HEK293 (cell line): ENCODE measurements at regions not wholly inside any gene's neighbourhood (a gene's known extent, or its start where the extent isn't known, plus 50 kb on each side); places are given as distances from the start of the nearest gene placed in this dataset.

Experiments
- CTCF ChIA-PET: fragments of 350-600 bp; formaldehyde crosslinking; extraction: SDS; loops from one replicate; lab custom pipeline; 2021; ENCODE audit warnings: antibody characterized with exemption; lab: Yijun Ruan, JAX
- POLR2A ChIA-PET: fragments of 300-600 bp; formaldehyde crosslinking; extraction: SDS; loops from one replicate; lab custom pipeline; 2020; ENCODE audit warnings: antibody characterized with exemption, inconsistent platforms; lab: Yijun Ruan, JAX
- H3K27ac ChIP-seq: fragments of 200-500 bp; sonication (Bioruptor generic); 2 replicates; pipeline ENCODE4 v1.5.1; 2014; ENCODE audit warnings: low read depth, low read length, control low read depth, inconsistent platforms; ENCODE audit errors: extremely low read depth
- H3K36me3 ChIP-seq, 2 experiments: fragments of 200-500 bp in 1 of 2; sonication (Bioruptor generic) in 1 of 2; 1 replicate in 1 of 2; 2 replicates in 1 of 2; pipeline ENCODE4 v1.5.1; 2014 to 2017; ENCODE audit warnings: inconsistent platforms in 2 of 2, low read length in 2 of 2; ENCODE audit not compliant: control insufficient read depth in 2 of 2, insufficient read depth in 1 of 2
- H3K4me1 ChIP-seq: fragments of 200-500 bp; sonication (Bioruptor generic); 2 replicates; pipeline ENCODE4 v1.5.1; 2014; ENCODE audit warnings: mild to moderate bottlenecking, low read length, inconsistent platforms; ENCODE audit not compliant: control insufficient read depth, insufficient read depth
- H3K4me3 ChIP-seq: 2 replicates; pipeline ENCODE4 v1.5.1; 2011; ENCODE audit warnings: low read depth, mild to moderate bottlenecking, control low read depth, low read length, moderate library complexity
- H3K9me3 ChIP-seq: fragments of 200-500 bp; sonication (Bioruptor generic); 2 replicates; pipeline ENCODE4 v1.5.1; 2014; ENCODE audit warnings: low read depth, low read length, inconsistent platforms; ENCODE audit not compliant: control insufficient read depth, insufficient read depth
- ATF2 ChIP-seq: fragments of 450-650 bp; formaldehyde crosslinking; IDR thresholded peaks from 2 replicates; pipeline ENCODE4 v1.5.1; 2016; ENCODE audit warnings: missing biosample characterization, missing genetic modification characterization, low read depth
- EGR2 ChIP-seq: fragments of 450-650 bp; formaldehyde crosslinking; IDR thresholded peaks from 2 replicates; pipeline ENCODE4 v1.5.1; 2016; ENCODE audit warnings: low read depth, missing biosample characterization, missing genetic modification characterization
- GFI1B ChIP-seq: fragments of 450-650 bp; formaldehyde crosslinking; IDR thresholded peaks from 2 replicates; pipeline ENCODE4 v1.5.1; 2016; ENCODE audit warnings: missing biosample characterization, missing genetic modification characterization
- MYNN ChIP-seq: fragments of 450-650 bp; formaldehyde crosslinking; IDR thresholded peaks from 2 replicates; pipeline ENCODE4 v1.5.1; 2016; ENCODE audit warnings: missing biosample characterization, missing genetic modification characterization, borderline replicate concordance
- PRDM10 ChIP-seq: fragments of 450-650 bp; formaldehyde crosslinking; IDR thresholded peaks from 2 replicates; pipeline ENCODE4 v1.5.1; 2016; ENCODE audit warnings: missing biosample characterization, missing genetic modification characterization
- PRDM4 ChIP-seq: fragments of 450-650 bp; formaldehyde crosslinking; IDR thresholded peaks from 2 replicates; pipeline ENCODE4 v1.5.1; 2017; ENCODE audit warnings: missing biosample characterization, missing genetic modification characterization
- ZNF140 ChIP-seq: fragments of 450-650 bp; formaldehyde crosslinking; IDR thresholded peaks from 2 replicates; pipeline ENCODE4 v1.5.1; 2016; ENCODE audit warnings: missing biosample characterization, missing genetic modification characterization
- ZNF2 ChIP-seq: fragments of 450-650 bp; formaldehyde crosslinking; IDR thresholded peaks from 2 replicates; pipeline ENCODE4 v1.5.1; 2016; ENCODE audit warnings: missing biosample characterization, missing genetic modification characterization
- ZNF23 ChIP-seq: fragments of 450-650 bp; formaldehyde crosslinking; IDR thresholded peaks from 2 replicates; pipeline ENCODE4 v1.5.1; 2016; ENCODE audit warnings: missing biosample characterization, missing genetic modification characterization, borderline replicate concordance
- ZNF335 ChIP-seq: fragments of 450-650 bp; formaldehyde crosslinking; conservative IDR thresholded peaks from 2 replicates; pipeline ENCODE4 v1.5.1; 2016; ENCODE audit warnings: missing biosample characterization, missing genetic modification characterization
- ZNF488 ChIP-seq: fragments of 450-650 bp; formaldehyde crosslinking; IDR thresholded peaks from 2 replicates; pipeline ENCODE4 v1.5.1; 2016; ENCODE audit warnings: missing biosample characterization, missing genetic modification characterization
- ZNF518A ChIP-seq: fragments of 450-650 bp; formaldehyde crosslinking; conservative IDR thresholded peaks from 2 replicates; pipeline ENCODE4 v1.5.1; 2016; ENCODE audit warnings: low read depth, missing biosample characterization, missing genetic modification characterization
- ZNF704 ChIP-seq: fragments of 450-650 bp; formaldehyde crosslinking; IDR thresholded peaks from 2 replicates; pipeline ENCODE4 v1.5.1; 2016; ENCODE audit warnings: missing biosample characterization, missing genetic modification characterization
- ZNF76 ChIP-seq: fragments of 450-650 bp; formaldehyde crosslinking; IDR thresholded peaks from 2 replicates; pipeline ENCODE4; 2016; ENCODE audit warnings: low read depth, missing biosample characterization, missing genetic modification characterization, borderline replicate concordance
- ZXDB ChIP-seq: fragments of 450-650 bp; formaldehyde crosslinking; IDR thresholded peaks from 2 replicates; pipeline ENCODE4 v1.5.1; 2016; ENCODE audit warnings: missing biosample characterization, missing genetic modification characterization
- TF ChIP-seq, protein P1 (sequence below): fragments of 450-650 bp; formaldehyde crosslinking; IDR thresholded peaks from 2 replicates; pipeline ENCODE4 v1.5.1; 2016; ENCODE audit warnings: missing biosample characterization, missing genetic modification characterization
- TF ChIP-seq, protein P2 (sequence below): IDR thresholded peaks from 2 replicates; pipeline ENCODE4 v1.6.1; 2011; ENCODE audit warnings: mild to moderate bottlenecking, low read depth, low read length, borderline replicate concordance

GRCh38 chr1:68675336-68675735 is 178.5 kb upstream of the DEPDC1 start (continued):
- TF ChIP-seq ZNF488 (tag by site-specific recombination) (no peak), MYNN (tag by site-specific recombination) (no peak), ZNF23 (tag by site-specific recombination) (no peak), ZNF704 (tag by site-specific recombination) (no peak), ZNF518A (no peak), GFI1B (tag by site-specific recombination) (no peak)

GRCh38 chr1:68677684-68678351 is 180.9 kb upstream of the DEPDC1 start:
- CTCF ChIA-PET, result interaction anchor here (0.6 kb wide), 1 partner anchor 965 kb away, joined by 3 read pairs; no protein-coding TSS in a partner anchor
- TF ChIP-seq PRDM4 (tag by site-specific recombination) (no peak), ZNF140 (tag by site-specific recombination) (no peak), ZXDB (tag by site-specific recombination) (no peak), ZNF2 (tag by site-specific recombination) (no peak), PRDM10 (no peak), ZNF335 (no peak), EGR2 (tag by site-specific recombination) (no peak), ATF2 (tag by site-specific recombination) (no peak), ZNF76 (tag by site-specific recombination) (no peak)
- TF ChIP-seq, protein P1, sequence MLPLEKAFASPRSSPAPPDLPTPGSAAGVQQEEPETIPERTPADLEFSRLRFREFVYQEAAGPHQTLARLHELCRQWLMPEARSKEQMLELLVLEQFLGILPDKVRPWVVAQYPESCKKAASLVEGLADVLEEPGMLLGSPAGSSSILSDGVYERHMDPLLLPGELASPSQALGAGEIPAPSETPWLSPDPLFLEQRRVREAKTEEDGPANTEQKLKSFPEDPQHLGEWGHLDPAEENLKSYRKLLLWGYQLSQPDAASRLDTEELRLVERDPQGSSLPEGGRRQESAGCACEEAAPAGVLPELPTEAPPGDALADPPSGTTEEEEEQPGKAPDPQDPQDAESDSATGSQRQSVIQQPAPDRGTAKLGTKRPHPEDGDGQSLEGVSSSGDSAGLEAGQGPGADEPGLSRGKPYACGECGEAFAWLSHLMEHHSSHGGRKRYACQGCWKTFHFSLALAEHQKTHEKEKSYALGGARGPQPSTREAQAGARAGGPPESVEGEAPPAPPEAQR (tag by site-specific recombination), result no peak
- TF ChIP-seq, protein P2, sequence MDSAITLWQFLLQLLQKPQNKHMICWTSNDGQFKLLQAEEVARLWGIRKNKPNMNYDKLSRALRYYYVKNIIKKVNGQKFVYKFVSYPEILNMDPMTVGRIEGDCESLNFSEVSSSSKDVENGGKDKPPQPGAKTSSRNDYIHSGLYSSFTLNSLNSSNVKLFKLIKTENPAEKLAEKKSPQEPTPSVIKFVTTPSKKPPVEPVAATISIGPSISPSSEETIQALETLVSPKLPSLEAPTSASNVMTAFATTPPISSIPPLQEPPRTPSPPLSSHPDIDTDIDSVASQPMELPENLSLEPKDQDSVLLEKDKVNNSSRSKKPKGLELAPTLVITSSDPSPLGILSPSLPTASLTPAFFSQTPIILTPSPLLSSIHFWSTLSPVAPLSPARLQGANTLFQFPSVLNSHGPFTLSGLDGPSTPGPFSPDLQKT, result no peak

More at GRCh38 chr1:68677684-68678351, 180.9 kb upstream of the DEPDC1 start:
- no peaks in the 10 kb centered on the region for H3K36me3 ChIP-seq
- H3K9me3 ChIP-seq, result no peaks in the 10 kb centered on the region
- POLR2A ChIA-PET, result interaction anchor here (0.6 kb wide), 1 partner anchor 94 kb away, joined by 6 read pairs; no protein-coding TSS in a partner anchor
- H3K4me1 ChIP-seq, result no peaks in the 10 kb centered on the region
- H3K27ac ChIP-seq, result no peak overlapping the region
- no peak overlapping the region for H3K4me3 ChIP-seq
